HG02852 (cell line): ENCODE measurements at regions not wholly inside any gene's neighbourhood (a gene's known extent, or its start where the extent isn't known, plus 50 kb on each side); places are given as distances from the start of the nearest gene placed in this dataset.

Source experiments
- ATAC-seq: cut with Tn5 transposase; IDR thresholded peaks from one replicate; pipeline ENCODE4 v1.9.1; 2021; ENCODE audit warnings: mild to moderate bottlenecking, moderate library complexity; ENCODE audit not compliant: unreplicated experiment

DNA sequence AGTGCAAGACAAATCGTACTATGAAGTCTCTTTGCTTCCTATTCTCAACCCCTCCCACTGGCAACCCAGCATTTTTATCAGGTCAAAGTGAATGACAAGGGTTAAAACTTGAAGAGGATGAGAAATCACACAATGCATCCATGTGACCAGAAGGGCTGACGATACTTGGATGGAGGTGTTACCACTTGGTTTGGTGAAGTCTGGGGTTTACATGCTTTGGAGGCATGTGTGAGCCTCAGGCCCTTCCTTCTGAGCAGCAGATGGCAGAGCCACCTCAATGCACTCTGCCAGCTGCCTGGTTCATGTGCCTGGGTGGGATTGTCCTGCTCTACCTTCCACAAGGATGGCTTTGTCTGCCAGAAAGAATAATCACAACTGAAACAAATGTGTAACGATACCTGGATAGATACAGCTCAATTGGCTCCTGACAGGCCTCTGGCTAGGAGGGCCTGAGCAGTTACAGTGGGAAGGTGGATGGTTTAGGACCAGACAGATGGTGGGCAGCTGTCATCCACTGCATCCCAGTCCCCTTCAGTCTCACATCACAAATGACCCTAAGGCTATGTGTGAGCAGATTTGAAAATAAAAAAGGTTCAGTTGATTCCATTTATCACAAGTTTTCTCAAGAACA, 51.5 kb upstream of the CNIH3 start:
- ATAC-seq, result no peak

GRCh38 chr1:224565186-224565585, 50.9 kb upstream of the CNIH3 start:
- ATAC-seq, result no peak

DNA sequence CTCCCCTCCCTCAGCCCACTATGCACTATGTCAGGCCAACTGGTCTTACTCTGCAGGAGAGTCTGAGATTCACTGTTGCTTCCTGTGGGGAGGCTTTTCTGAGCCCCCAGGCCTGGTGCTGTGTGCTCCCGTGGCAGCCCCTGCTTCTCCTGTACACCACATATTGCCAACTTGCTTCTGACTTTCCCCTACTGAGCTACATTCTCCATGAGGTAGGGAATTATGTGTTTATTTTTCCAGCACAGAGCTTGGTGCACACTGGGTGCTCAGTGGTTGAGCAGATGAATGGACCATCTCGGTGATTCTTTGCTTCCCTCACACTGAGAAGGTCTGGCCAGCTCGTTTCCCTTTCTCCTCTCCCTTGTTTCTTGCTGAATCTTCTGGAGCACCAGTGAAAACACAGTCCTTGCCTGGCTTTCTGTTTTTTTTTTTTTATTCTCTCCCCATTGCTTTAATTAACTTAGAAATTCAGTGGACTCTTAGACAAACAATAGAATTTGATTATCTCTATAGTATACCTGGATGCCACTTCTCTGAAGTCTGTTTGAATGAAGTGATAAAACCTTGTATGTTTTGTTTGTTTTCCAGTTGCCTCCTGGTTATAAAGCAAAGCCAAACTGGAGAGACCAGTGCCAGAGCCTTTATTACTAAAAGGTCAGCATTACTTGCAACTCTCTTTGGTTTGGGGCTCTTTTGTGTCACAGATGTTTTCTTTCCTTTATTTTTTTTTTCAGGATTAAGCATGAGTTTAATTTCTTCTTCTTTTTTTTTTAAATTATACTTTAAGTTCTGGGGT, 50.3 kb upstream of the CNIH3 start:
- ATAC-seq, result no peak
